Common myeloid progenitor, CD34-positive (primary cell): ENCODE measurements at regions not wholly inside any gene's neighbourhood (a gene's known extent, or its start where the extent isn't known, plus 50 kb on each side); places are given as distances from the start of the nearest gene placed in this dataset.

Experiments used
- CTCF ChIA-PET: fragments of 350-600 bp; sonication (Branson Sonifier 250); formaldehyde crosslinking; loops from one replicate; lab custom pipeline; 2021; ENCODE audit warnings: antibody characterized with exemption; lab: Charles Lee
- POLR2A ChIA-PET: fragments of 350-600 bp; sonication (Branson Sonifier 250); formaldehyde crosslinking; loops from one replicate; lab custom pipeline; 2021; ENCODE audit warnings: antibody characterized with exemption; lab: Charles Lee
- DNase-seq, 3 donors: peaks; one replicate each; pipeline versions ENCODE4 v3.0.0 to v3.0.0-alpha.2; 2013
- H3K27ac ChIP-seq, 2 experiments: 1 replicate in 1 of 2; 2 replicates in 1 of 2; pipeline ENCODE4 v1.7.0; 2013; ENCODE audit warnings: inconsistent platforms in 2 of 2, low read length in 2 of 2, mild to moderate bottlenecking in 2 of 2, low read depth in 1 of 2, moderate library complexity in 1 of 2; ENCODE audit not compliant: severe bottlenecking in 2 of 2, insufficient read depth in 1 of 2, poor library complexity in 1 of 2
- H3K27me3 ChIP-seq, 5 experiments: replicated peaks in 2 of 5; 1 replicate in 3 of 5; 2 replicates in 2 of 5; pipeline versions ENCODE4 v1.6.1 to v1.7.0; 2013; ENCODE audit warnings: low read length in 4 of 5, mild to moderate bottlenecking in 2 of 5, moderate library complexity in 2 of 5, inconsistent platforms in 1 of 5; ENCODE audit not compliant: insufficient read depth in 5 of 5, control insufficient read depth in 4 of 5
- H3K36me3 ChIP-seq, 4 experiments: 1 replicate in 2 of 4; 2 replicates in 2 of 4; pipeline versions ENCODE4 v1.6.1 to v1.7.0; 2013; ENCODE audit warnings: low read length in 3 of 4, control low read depth in 1 of 4, mild to moderate bottlenecking in 1 of 4; ENCODE audit not compliant: control insufficient read depth in 4 of 4, insufficient read depth in 4 of 4
- H3K4me1 ChIP-seq, 4 experiments: 1 replicate in 3 of 4; 2 replicates in 1 of 4; pipeline versions ENCODE4 v1.6.1 to v1.7.1; 2013; ENCODE audit warnings: low read length in 3 of 4, mild to moderate bottlenecking in 3 of 4, control low read depth in 1 of 4, inconsistent platforms in 1 of 4, moderate library complexity in 1 of 4; ENCODE audit not compliant: control insufficient read depth in 4 of 4, insufficient read depth in 4 of 4; ENCODE audit errors: control extremely low read depth in 1 of 4
- H3K4me3 ChIP-seq, 7 experiments: 1 replicate in 4 of 7; 2 replicates in 3 of 7; pipeline versions ENCODE4 v1.5.1 to v1.7.0; 2013; ENCODE audit warnings: mild to moderate bottlenecking in 7 of 7, low read length in 6 of 7, moderate library complexity in 6 of 7, inconsistent platforms in 2 of 7, low read depth in 2 of 7, control low read depth in 1 of 7; ENCODE audit not compliant: insufficient read depth in 4 of 7, control insufficient read depth in 1 of 7; ENCODE audit errors: extremely low read depth in 1 of 7
- H3K9me3 ChIP-seq, 5 experiments: 1 replicate in 4 of 5; 2 replicates in 1 of 5; pipeline versions ENCODE4 v1.6.1 to v1.7.1; 2013; ENCODE audit warnings: low read length in 4 of 5, mild to moderate bottlenecking in 2 of 5, inconsistent platforms in 1 of 5, low read depth in 1 of 5, moderate library complexity in 1 of 5; ENCODE audit not compliant: control insufficient read depth in 4 of 5, insufficient read depth in 2 of 5; ENCODE audit errors: control extremely low read depth in 1 of 5
- WGBS: methylation state at CpG from one replicate; pipeline ENCODE4 v1.1.5; 2013; ENCODE audit not compliant: insufficient coverage; 5-methylcytosine and 5-hydroxymethylcytosine counted together

DNA sequence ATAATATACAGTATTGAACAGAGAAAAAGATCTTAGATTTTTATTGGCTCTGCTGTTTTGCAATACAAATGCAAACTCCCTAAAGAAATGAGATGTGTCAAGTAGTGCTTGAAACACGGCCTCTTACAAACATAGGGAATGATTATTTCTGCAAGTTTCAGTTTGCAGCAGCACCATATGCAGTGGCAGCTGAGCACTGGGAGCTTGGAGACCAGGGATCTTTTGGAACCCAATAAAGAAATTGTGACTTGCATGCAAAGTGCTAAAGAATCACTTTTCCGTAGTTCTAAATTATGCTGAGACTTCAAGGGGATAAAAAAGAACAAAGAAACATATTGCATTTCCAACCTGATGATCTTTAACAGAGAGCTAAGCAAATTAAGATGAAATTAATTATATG is 674.6 kb upstream of the ZNF608 start:
- WGBS = 96% methylated on average over 2 of the region's 2 CpGs
- Histone ChIP-seq H3K9me3 (no peaks in the 10 kb centered on the region), H3K36me3 (no peaks in the 10 kb centered on the region), H3K27me3 (no peaks in the 10 kb centered on the region), H3K27ac (no peak overlapping the region), H3K4me1 (no peaks in the 10 kb centered on the region), H3K4me3 (no peak overlapping the region)
- CTCF ChIA-PET = no interaction called here
- DNase-seq = no peak
- POLR2A ChIA-PET = no interaction called here

DNA sequence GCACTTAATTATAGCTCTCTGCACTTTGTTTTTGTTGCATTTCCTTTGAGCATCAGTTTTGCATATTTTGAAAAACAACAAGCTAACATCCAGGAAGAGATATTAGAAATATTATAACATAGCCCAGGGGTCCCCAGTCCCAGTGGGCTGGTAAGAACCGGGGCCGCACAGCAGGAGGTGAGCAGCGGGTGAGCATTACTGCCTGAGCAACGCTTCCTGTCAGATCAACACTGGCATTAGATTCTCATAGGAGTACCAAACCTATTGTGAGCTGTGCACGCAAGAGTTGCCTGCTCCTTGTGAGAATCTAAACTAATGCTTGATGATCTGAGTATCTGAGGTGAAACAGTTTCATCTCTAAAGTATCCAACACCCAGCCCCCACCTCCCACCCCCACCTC is 675.9 kb upstream of the ZNF608 start:
- CTCF ChIA-PET = no interaction called here

DNA sequence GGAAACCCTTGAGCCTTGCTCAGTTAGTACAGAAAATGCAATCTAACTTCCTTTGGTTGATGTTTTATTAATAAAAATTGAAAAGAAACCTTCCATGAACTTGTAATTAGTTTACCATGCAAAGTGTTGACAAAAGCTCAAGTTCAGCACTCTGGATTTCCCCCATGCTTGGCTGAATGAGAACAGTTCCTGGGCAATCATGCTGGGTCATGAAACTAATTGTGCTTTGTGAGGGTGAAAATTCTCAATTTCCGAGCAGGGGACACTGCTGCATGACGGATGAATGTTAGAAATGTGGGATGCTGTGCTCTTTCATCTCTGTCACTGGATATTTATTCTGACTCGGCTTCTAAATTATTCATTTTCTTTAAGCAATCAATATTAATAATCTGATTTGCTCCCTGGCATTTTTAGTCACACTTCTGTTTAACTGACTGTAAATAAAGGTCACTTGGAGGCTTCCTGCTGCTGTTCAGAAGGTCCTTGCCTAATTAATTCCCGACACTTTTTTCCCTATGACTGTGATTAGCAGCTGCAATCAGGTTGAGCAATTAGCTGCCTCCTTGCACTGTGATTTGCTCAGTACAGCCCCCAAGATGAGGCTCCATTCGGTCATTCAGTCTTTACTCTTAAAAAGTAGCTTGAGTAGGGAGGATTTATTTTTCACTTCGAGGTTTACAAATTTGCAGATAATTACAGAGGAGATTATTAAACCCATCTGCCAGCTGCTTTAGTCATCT is 678.1 kb upstream of the ZNF608 start:
- H3K27me3 ChIP-seq = no peaks in the 10 kb centered on the region
- no peaks in the 10 kb centered on the region for H3K36me3 ChIP-seq
- no peak overlapping the region for H3K4me3 ChIP-seq
- no peak overlapping the region for H3K27ac ChIP-seq
- peaks cover 0 to 5% (median 0%) of the 10 kb centered on the region in 4 experiments for H3K4me1 ChIP-seq
- ChIA-PET CTCF (no interaction called here), POLR2A (no interaction called here)
- 93% methylated on average over 3 of the region's 6 CpGs for WGBS
- no peak for DNase-seq
- H3K9me3 ChIP-seq = peaks cover 0 to 5% (median 0%) of the 10 kb centered on the region in 5 experiments

More for the DNA sequence above, 675.9 kb upstream of the ZNF608 start:
- WGBS = 90% methylated on average over 4 of the region's 5 CpGs
- H3K27me3 ChIP-seq = no peaks in the 10 kb centered on the region
- DNase-seq = no peak
- no peaks in the 10 kb centered on the region for H3K36me3 ChIP-seq
- no peaks in the 10 kb centered on the region for H3K9me3 ChIP-seq
- no peak overlapping the region for H3K4me3 ChIP-seq
- H3K27ac ChIP-seq = no peak overlapping the region
- POLR2A ChIA-PET = no interaction called here
- no peaks in the 10 kb centered on the region for H3K4me1 ChIP-seq

DNA sequence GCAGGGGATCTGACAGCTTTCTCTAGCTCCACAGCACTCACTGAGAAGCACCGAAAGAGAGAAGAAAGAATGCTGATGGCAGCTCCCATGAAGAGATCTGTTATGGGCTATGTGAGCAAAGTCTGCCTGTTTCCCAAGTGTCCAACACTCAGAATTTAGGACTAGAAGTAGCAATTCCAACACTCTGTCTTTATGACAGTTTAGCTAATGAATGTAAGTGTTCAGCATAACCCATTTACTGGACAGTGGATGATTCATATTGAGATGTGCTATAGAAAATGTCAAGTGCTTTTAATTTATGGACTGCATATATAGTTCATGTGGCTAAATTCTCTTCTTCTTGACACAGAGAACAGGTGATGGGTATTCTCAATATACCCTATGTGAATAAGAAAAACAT is 683.1 kb upstream of the ZNF608 start:
- H3K36me3 ChIP-seq = no peaks in the 10 kb centered on the region
- H3K27me3 ChIP-seq = no peaks in the 10 kb centered on the region
- H3K9me3 ChIP-seq = peaks cover 0 to 7% (median 0%) of the 10 kb centered on the region in 5 experiments
- WGBS = 83% methylated on average over 1 of the region's 1 CpG
- H3K4me3 ChIP-seq = no peak overlapping the region
- H3K4me1 ChIP-seq = peaks cover 0 to 5% (median 0%) of the 10 kb centered on the region in 4 experiments
- DNase-seq = no peak
- H3K27ac ChIP-seq = no peak overlapping the region
- CTCF ChIA-PET = no interaction called here
- POLR2A ChIA-PET = no interaction called here

DNA sequence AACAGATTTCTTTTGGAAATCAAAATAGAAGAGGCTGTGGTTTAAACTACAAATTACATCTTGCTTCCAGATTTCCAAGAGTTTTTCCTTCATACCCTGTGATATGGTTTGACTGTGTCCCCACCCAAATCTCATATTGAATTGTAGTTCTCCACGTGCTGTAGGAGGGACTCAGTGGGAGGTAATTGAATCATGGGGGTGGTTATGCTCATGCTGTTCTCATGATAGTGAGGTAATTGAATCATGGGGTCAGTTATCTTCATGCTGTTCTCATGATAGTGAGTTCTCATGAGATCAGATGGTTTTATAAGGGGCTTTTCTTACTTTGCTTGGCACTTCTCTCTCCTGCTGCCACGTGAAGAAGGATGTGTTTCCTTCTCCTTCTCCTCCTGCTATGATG is 687.0 kb upstream of the ZNF608 start:
- ChIA-PET CTCF (no interaction called here), POLR2A (no interaction called here)
- no peak for DNase-seq
- H3K9me3 ChIP-seq = peaks cover 0 to 4% (median 0%) of the 10 kb centered on the region in 5 experiments
- WGBS = 77% methylated on average over 2 of the region's 2 CpGs
- H3K4me1 ChIP-seq = peaks cover 0 to 5% (median 0%) of the 10 kb centered on the region in 4 experiments
- H3K27me3 ChIP-seq = no peaks in the 10 kb centered on the region
- no peak overlapping the region for H3K27ac ChIP-seq
- no peaks in the 10 kb centered on the region for H3K36me3 ChIP-seq
- H3K4me3 ChIP-seq = no peak overlapping the region

DNA sequence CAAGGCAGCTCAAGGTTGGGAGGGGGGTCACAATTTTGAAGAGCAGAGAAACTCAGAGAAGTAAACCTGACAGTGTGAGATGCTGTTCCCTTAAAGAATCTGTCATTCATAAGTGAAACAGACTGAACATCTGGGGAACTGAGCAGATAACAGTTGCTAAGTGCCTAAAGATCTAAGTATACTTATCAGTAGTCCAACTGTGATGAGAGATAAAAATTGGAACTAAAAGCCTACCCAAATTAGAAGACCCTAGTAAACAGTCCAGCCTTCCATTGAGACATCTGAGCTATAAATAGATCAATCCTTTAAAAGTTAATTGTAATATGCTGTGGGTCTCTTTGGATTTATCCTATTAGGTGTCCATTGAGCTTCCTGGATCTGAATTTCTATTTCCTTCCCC is 692.8 kb upstream of the ZNF608 start:
- H3K27me3 ChIP-seq = no peaks in the 10 kb centered on the region
- H3K4me1 ChIP-seq = no peaks in the 10 kb centered on the region
- peaks cover 0 to 5% (median 0%) of the 10 kb centered on the region in 5 experiments for H3K9me3 ChIP-seq
- CTCF ChIA-PET = no interaction called here
- POLR2A ChIA-PET = no interaction called here
- DNase-seq = no peak
- H3K4me3 ChIP-seq = no peak overlapping the region
- no peaks in the 10 kb centered on the region for H3K36me3 ChIP-seq
- H3K27ac ChIP-seq = no peak overlapping the region

DNA sequence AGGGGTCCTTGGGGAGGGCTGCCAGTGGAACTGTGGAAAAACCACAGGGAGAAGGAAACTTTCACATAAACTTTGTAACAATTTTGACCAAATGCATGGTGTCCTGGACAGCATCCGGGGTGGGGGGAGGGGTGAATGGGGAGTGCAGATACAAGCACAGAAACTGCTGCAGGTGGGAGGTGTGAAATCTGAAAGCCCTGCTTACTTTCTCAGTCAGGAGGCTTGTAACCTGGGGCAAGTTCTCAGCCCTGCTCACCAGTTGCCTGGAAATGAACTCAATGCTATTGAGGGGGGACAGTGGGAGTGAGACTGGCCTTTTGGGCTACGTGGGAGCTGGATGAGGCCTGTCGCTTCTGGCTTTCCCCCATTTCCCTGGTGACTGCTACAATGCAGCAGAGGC is 694.5 kb upstream of the ZNF608 start:
- Histone ChIP-seq H3K4me3 (no peak overlapping the region), H3K4me1 (no peaks in the 10 kb centered on the region), H3K27ac (no peak overlapping the region), H3K27me3 (no peaks in the 10 kb centered on the region), H3K9me3 (peaks cover 0 to 5% (median 0%) of the 10 kb centered on the region in 5 experiments), H3K36me3 (no peaks in the 10 kb centered on the region)
- CTCF ChIA-PET = no interaction called here
- POLR2A ChIA-PET = no interaction called here
- no peak for DNase-seq
- 100% methylated on average over 3 of the region's 3 CpGs for WGBS
